Fibroblast of skin of scalp (primary cell): ENCODE measurements at regions not wholly inside any gene's neighbourhood (a gene's known extent, or its start where the extent isn't known, plus 50 kb on each side); places are given as distances from the start of the nearest gene placed in this dataset.

Source experiments
- DNase-seq: peaks from one replicate; pipeline ENCODE4 v3.0.0-alpha.2; 2013

DNA sequence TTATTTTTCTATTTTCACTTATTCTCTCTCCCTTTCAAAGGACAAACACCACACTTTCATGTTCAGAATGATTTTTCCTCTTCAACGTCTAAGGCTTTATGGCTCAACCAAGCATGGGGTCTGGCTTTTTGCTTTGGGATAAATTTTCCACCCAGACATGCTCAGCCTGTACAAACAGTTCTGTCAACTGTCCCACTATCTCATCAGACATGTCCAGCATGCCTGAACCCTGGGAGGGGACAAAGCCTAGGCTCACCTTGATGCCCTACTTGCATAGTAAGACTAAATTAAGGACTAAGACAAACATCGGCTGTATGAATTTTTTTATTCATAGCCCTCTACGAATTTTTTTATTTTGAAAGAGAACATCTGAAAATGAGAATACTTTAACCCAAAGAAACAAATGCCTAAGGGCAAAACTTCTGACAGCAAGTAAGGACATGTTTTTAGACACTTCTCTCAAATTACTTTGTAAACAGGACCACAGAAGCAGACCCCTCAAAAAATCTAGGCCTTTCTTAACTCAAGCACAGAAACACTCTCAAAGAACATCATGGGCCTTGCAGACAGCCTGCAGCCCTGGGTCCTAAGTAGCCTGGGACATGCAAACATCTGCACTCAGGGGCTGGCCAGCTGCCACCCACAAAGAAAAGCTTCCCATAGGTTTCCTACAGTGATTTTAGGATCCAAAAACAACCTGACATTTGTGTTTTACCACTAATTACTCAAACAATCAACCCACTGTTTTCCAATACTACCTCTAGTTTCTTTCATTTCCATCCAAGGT lies 72.3 kb upstream of the PALMD start:
- DNase-seq: no peak

DNA sequence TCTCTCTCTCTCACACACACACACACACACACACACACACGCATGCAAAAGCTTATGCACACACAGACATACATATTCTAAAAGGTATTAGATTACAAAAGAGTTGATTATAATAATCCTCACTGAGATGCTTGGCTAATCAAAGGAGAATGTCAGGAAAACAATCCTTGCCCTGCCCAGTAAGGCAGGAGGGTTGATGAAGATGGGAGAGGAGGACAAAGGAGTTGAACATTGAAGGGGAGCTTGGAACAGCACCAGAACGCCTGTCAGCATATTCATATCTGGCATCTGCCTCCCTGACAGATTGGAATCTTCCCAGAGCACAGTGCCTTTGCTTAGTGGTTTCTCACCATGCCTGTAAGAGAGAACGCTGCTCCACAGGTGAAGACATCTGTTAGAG lies 68.6 kb upstream of the PALMD start:
- DNase-seq: no peak

- no peak for DNase-seq
These were observed 66.2 kb upstream of the PALMD start for GRCh38 chr1:99579691-99580172.

DNA sequence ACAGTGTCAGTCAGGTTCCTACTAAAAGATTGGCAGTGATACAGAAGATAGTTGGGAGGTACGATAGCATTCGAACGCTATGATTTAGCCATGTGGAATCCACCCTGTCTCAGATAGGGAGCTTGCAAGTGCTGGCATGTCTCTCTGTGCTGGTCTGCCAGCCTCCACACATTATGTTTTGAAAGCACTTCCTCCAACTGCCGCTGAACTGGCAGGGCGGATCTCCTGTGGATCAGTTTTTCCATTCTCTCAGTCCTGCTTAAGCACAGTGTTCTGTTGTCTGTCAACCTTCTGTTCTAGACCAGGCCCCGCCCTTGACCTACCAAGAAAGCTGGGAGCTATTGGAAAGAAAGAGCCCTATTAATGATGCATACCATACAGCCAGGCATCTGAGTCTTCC lies 65.5 kb upstream of the PALMD start:
- no peak for DNase-seq

DNA sequence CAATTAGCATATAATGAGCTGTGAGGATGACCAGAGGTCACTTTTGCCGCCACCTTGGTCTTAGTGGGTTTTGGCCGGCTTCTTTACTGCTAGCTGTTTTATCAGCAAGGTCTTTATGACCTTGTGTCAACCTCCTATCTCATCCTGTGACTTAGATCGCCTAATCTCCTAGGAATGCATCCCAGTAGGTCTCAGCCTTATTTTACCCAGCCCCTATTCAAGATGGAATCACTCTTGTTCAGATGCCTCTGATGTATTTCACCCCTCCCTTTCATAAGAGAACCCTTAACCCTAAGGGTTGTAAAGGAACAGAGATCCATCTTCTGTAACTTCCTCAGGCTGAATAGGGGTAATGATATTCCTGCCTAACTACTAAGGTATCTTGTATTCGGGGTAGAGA lies 58.9 kb upstream of the PALMD start:
- no peak for DNase-seq

GRCh38 chr1:99589186-99589636 lies 56.7 kb upstream of the PALMD start:
- DNase-seq: no peak

DNA sequence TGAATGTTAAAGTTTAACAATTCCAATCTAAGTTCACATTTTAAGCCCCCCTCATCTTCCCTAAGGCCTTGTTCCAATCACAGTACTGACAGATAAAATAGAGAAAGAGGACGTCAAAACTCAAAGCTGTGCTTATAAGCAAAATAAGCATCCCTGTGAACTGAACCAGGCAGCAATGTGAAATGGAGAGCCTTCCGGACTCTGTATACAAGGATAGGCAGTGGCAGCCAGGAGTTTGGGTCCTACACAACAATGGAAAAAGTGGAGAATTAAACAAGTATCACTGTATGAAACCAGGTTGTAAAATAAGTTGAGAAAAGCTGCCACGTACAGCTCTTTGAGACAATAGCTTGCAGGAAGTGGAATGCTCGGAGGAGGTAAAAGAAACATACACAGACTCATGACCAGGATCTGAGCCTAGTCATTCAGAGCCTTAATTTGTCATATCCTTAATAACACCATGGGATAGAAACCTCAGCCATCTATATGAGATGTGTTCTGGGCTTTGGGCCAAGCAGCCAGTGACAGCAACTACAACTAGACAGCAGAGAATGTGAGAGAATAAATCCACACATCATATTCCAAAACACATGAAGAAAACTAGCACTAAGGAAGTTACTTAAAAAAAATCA lies 55.2 kb upstream of the PALMD start:
- DNase-seq: peak; percentile 98

- DNase-seq: no peak
These were observed 54.0 kb upstream of the PALMD start for GRCh38 chr1:99591886-99592285.

DNA sequence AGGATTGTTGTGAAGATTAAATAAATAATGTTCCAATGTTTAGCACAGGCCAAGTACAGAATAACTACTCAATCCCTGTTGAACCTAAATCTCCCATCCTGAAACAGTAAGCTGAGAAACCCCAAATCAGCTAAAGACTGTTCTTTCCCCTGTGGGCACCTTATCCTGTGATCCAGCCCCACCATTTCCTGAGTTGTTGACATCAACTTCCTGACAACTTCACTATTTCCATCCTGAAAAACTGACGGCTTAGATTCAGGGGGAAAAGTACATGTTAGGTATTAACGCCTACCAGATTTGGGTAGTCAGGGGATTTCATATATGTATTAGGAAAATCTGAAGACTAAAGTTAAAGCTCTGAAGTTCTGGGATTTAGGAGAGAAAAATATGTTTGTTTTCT lies 51.7 kb upstream of the PALMD start:
- DNase-seq: no peak

- DNase-seq: no peak
These were observed 50.9 kb upstream of the PALMD start for GRCh38 chr1:99595041-99595440.

- no peak for DNase-seq
These were observed 50.5 kb upstream of the PALMD start for GRCh38 chr1:99595441-99595840.
